ENCODE measurements at regions not wholly inside any gene's neighbourhood (a gene's known extent, or its start where the extent isn't known, plus 50 kb on each side); places are given as distances from the start of the nearest gene placed in this dataset.

DNA sequence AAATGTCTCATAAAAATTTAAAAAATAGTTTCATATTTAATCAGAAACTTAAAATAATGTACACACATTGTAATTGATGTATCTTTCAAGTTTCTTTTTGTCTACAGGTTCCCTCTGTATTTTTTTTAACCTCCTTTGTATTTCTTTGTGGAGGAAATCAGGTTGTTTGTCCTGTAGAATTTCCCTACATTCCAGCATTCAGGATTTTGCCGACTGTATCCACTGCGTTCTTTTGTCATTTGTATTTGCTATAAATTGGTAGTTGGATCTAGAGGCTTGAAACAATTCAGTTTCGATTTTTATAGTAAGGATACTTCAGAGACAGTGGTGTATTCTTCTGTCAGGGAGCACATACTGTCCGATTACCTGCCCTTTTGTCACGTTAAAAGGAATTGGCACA, 367.2 kb downstream of the SOX2 start:
- POLR2A ChIA-PET, result no interaction called here
- H3K27ac ChIP-seq (ENCODE audit: low read depth, low read length), result no peak overlapping the region
- no peak for DNase-seq (ENCODE audit: low read depth, low spot score)
- CTCF ChIA-PET, result no interaction called here
- no peaks in the 10 kb centered on the region for H3K27me3 ChIP-seq (ENCODE audit: control insufficient read depth, insufficient read depth, low read length)
- peaks cover 6% of the 10 kb centered on the region for H3K9me3 ChIP-seq (ENCODE audit: control insufficient read depth, insufficient read depth, low read length)
- H3K4me3 ChIP-seq (ENCODE audit: low read depth, low read length), result no peak overlapping the region
- TF ChIP-seq CTCF (IDR thresholded peaks at IDR 0.05; ENCODE audit: low read depth, low read length), result no peak

GRCh38 chr3:182081096-182081495, 369.4 kb downstream of the SOX2 start:
- POLR2A ChIA-PET, result no interaction called here
- CTCF ChIA-PET, result no interaction called here

GRCh38 chr3:182083112-182083511, 371.4 kb downstream of the SOX2 start:
- peaks cover 7% of the 10 kb centered on the region for H3K9me3 ChIP-seq (ENCODE audit: control insufficient read depth, insufficient read depth, low read length)
- ChIA-PET POLR2A (no interaction called here), CTCF (no interaction called here)
- no peak overlapping the region for H3K27ac ChIP-seq (ENCODE audit: low read depth, low read length)
- no peaks in the 10 kb centered on the region for H3K27me3 ChIP-seq (ENCODE audit: control insufficient read depth, insufficient read depth, low read length)
- H3K4me3 ChIP-seq (ENCODE audit: low read depth, low read length), result no peak overlapping the region
- DNase-seq (ENCODE audit: low read depth, low spot score), result no peak
- no peak for TF ChIP-seq CTCF (IDR thresholded peaks at IDR 0.05; ENCODE audit: low read depth, low read length)

More at GRCh38 chr3:182081096-182081495, 369.4 kb downstream of the SOX2 start:
- Histone ChIP-seq H3K9me3 (ENCODE audit: control insufficient read depth, insufficient read depth, low read length) (peaks cover 12% of the 10 kb centered on the region), H3K27ac (ENCODE audit: low read depth, low read length) (no peak overlapping the region), H3K27me3 (ENCODE audit: control insufficient read depth, insufficient read depth, low read length) (no peaks in the 10 kb centered on the region), H3K4me3 (ENCODE audit: low read depth, low read length) (no peak overlapping the region)
- no peak for DNase-seq (ENCODE audit: low read depth, low spot score)
- TF ChIP-seq CTCF (IDR thresholded peaks at IDR 0.05; ENCODE audit: low read depth, low read length), result no peak

DNA sequence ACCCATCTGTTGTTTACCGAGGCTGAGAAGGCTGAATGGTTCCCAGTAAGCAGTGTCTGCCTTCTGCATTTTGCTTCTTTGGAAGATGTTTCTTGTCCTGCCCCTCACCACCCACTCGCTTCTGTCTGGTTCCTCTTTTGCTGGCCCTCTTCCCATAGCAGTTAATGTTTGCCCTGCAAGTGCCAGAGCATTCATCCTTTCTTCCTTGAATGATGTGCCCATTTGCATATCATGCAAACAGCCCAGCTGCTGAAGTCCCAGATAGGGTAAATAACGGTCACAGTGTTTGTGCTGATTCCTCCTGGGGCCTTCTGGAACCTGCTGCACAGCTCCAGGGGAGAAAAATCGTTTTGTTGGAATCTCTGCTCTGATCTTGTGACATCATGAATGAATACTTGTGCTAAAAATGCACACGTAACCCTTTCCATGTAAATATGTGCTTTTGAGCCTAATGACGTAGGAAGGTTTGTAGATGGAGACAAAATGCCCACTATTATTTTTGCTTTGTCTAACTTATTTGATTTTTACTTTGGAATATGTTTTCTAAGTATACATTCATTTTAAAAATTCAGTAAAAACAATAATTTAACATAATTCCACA, 381.0 kb downstream of the SOX2 start:
- no peak overlapping the region for H3K27ac ChIP-seq (ENCODE audit: low read depth, low read length)
- CTCF ChIA-PET, result no interaction called here
- no peak for TF ChIP-seq CTCF (IDR thresholded peaks at IDR 0.05; ENCODE audit: low read depth, low read length)

GRCh38 chr3:182094321-182094720, 382.6 kb downstream of the SOX2 start:
- Histone ChIP-seq H3K9me3 (ENCODE audit: control insufficient read depth, insufficient read depth, low read length) (peaks cover 14% of the 10 kb centered on the region; the same call in 1 of the 2 replicates), H3K27ac (ENCODE audit: low read depth, low read length) (no peak overlapping the region), H3K4me3 (ENCODE audit: low read depth, low read length) (no peak overlapping the region), H3K27me3 (ENCODE audit: control insufficient read depth, insufficient read depth, low read length) (no peaks in the 10 kb centered on the region)
- POLR2A ChIA-PET, result no interaction called here
- DNase-seq (ENCODE audit: low read depth, low spot score), result no peak
- no peak for TF ChIP-seq CTCF (IDR thresholded peaks at IDR 0.05; ENCODE audit: low read depth, low read length)
- CTCF ChIA-PET, result no interaction called here

More for the DNA sequence above, 381.0 kb downstream of the SOX2 start:
- peaks cover 12% of the 10 kb centered on the region for H3K9me3 ChIP-seq (ENCODE audit: control insufficient read depth, insufficient read depth, low read length)
- H3K4me3 ChIP-seq (ENCODE audit: low read depth, low read length), result no peak overlapping the region
- H3K27me3 ChIP-seq (ENCODE audit: control insufficient read depth, insufficient read depth, low read length), result no peaks in the 10 kb centered on the region
- POLR2A ChIA-PET, result no interaction called here
- DNase-seq (ENCODE audit: low read depth, low spot score), result no peak
